ENCODE measurements at regions not wholly inside any gene's neighbourhood (a gene's known extent, or its start where the extent isn't known, plus 50 kb on each side); places are given as distances from the start of the nearest gene placed in this dataset.

DNA sequence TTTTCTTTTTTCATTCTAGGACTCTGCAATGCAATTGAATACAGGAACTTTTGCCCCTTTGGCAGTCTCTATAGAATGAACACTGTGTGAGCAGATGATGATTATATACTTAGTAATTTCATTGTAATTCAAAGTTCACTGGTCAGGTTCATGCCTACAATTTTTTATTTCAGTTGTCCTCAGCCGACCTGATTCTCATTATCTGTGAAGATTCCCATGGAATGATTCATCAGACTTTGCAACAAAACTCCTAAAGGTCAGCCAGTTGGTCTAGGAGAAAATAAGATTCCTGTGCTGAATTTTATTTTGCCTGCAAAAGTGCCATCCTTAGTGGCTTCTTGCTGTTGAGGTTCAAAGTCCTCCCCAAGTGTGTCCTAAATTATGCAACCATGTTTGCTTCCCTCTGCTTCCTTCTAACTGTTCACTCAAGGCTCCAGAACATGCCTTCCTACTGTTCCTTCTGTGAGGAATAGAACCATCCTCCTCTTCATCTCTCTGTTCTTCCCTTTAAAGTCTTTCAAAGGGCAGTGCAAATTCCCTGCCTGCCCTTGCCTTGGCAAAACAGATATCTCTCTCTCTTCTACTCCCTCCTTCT is 194.2 kb upstream of the CNR1 start:
- TF ChIP-seq TARDBP (CRISPR knock-in tag; IDR thresholded peaks at IDR 0.05) (no peak), MNT (IDR thresholded peaks at IDR 0.05) (no peak), ARID2 (CRISPR knock-in tag; IDR thresholded peaks at IDR 0.05; ENCODE audit: borderline replicate concordance) (no peak), NFYB (CRISPR knock-in tag; IDR thresholded peaks at IDR 0.05) (no peak), MAF1 (CRISPR knock-in tag; IDR thresholded peaks at IDR 0.05; ENCODE audit: borderline replicate concordance) (no peak), HOXA7 (CRISPR knock-in tag; IDR thresholded peaks at IDR 0.05) (no peak), ZNF607 (CRISPR knock-in tag; IDR thresholded peaks at IDR 0.05; ENCODE audit: borderline replicate concordance) (no peak), REST (IDR thresholded peaks at IDR 0.05; ENCODE audit: borderline replicate concordance in 1 of 2, low read depth in 1 of 2, low read length in 2 of 2) (no peak), SUZ12 (IDR thresholded peaks at IDR 0.05; ENCODE audit: low read depth, low read length) (no peak)
